ENCODE measurements at regions not wholly inside any gene's neighbourhood (a gene's known extent, or its start where the extent isn't known, plus 50 kb on each side); places are given as distances from the start of the nearest gene placed in this dataset.
"Not testable (repeated sequence)": the region's sequence is repeated elsewhere in the genome, so short reads cannot be mapped to it uniquely, and the experiment has no call there.

- TF ChIP-seq EZH2phosphoT487 (IDR thresholded peaks at IDR 0.05; ENCODE audit: low read depth); CTCF (IDR thresholded peaks at IDR 0.05; ENCODE audit: low read depth, low read length): not testable (repeated sequence)
Observed at GRCh38 chr2:91446915-91447314, 2755.4 kb downstream of the RPIA start.

Data from OCI-LY3 (cell line).